ENCODE measurements at regions not wholly inside any gene's neighbourhood (a gene's known extent, or its start where the extent isn't known, plus 50 kb on each side); places are given as distances from the start of the nearest gene placed in this dataset.

- FAIRE-seq = no peak
- Histone ChIP-seq H3K9me3 (ENCODE audit: insufficient read depth, low read depth, low read length) (no peaks in the 10 kb centered on the region), H3K27me3 (ENCODE audit: insufficient read depth, low read length) (peaks cover 12% of the 10 kb centered on the region), H3K4me3 (ENCODE audit: insufficient read depth, low read depth, low read length) (no peak overlapping the region), H3K79me2 (ENCODE audit: insufficient read depth, low read length) (no peaks in the 10 kb centered on the region), H3K4me1 (ENCODE audit: insufficient read depth, low read length) (peaks cover 4% of the 10 kb centered on the region), H3K9ac (ENCODE audit: low read length) (no peak overlapping the region), H3K27ac (ENCODE audit: low read depth, low read length) (no peak overlapping the region), H4K20me1 (ENCODE audit: insufficient read depth, low read length) (no peaks in the 10 kb centered on the region), H3K4me2 (ENCODE audit: low read length) (no peak overlapping the region), H3K36me3 (ENCODE audit: insufficient read depth, low read length) (no peaks in the 10 kb centered on the region), H2AFZ (ENCODE audit: low read depth, low read length) (no peak overlapping the region)
- TF ChIP-seq EZH2 (IDR thresholded peaks at IDR 0.05; ENCODE audit: insufficient read depth, low read length) = no peak
- TF ChIP-seq, protein P1, sequence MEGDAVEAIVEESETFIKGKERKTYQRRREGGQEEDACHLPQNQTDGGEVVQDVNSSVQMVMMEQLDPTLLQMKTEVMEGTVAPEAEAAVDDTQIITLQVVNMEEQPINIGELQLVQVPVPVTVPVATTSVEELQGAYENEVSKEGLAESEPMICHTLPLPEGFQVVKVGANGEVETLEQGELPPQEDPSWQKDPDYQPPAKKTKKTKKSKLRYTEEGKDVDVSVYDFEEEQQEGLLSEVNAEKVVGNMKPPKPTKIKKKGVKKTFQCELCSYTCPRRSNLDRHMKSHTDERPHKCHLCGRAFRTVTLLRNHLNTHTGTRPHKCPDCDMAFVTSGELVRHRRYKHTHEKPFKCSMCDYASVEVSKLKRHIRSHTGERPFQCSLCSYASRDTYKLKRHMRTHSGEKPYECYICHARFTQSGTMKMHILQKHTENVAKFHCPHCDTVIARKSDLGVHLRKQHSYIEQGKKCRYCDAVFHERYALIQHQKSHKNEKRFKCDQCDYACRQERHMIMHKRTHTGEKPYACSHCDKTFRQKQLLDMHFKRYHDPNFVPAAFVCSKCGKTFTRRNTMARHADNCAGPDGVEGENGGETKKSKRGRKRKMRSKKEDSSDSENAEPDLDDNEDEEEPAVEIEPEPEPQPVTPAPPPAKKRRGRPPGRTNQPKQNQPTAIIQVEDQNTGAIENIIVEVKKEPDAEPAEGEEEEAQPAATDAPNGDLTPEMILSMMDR (IDR thresholded peaks at IDR 0.05; ENCODE audit: insufficient read depth, low read depth, low read length) = no peak
- no peak overlapping the region for H3K27ac Mint-ChIP-seq (ENCODE audit: unreplicated experiment)
- H3K27me3 Mint-ChIP-seq (ENCODE audit: low read depth, unreplicated experiment) = peaks cover 14% of the 10 kb centered on the region
- H3K4me3 Mint-ChIP-seq (ENCODE audit: unreplicated experiment) = no peak overlapping the region
- H3K9me3 Mint-ChIP-seq (ENCODE audit: unreplicated experiment) = no peaks in the 10 kb centered on the region
- no peak for DNase-seq (ENCODE audit: low read depth)
- H3K4me1 Mint-ChIP-seq (ENCODE audit: low read depth, unreplicated experiment) = no peaks in the 10 kb centered on the region
- H3K36me3 Mint-ChIP-seq (ENCODE audit: low read depth, unreplicated experiment) = no peaks in the 10 kb centered on the region
Measured at GRCh38 chr2:121972203-121972602, 216.8 kb downstream of the TSN start.

- H3K36me3 ChIP-seq (ENCODE audit: insufficient read depth, low read length) = no peaks in the 10 kb centered on the region
- H3K27ac ChIP-seq (ENCODE audit: low read depth, low read length) = no peak overlapping the region
- no peaks in the 10 kb centered on the region for H3K9me3 ChIP-seq (ENCODE audit: insufficient read depth, low read depth, low read length)
- H2AFZ ChIP-seq (ENCODE audit: low read depth, low read length) = peak overlapping the region; percentile 74
- H3K4me1 ChIP-seq (ENCODE audit: insufficient read depth, low read length) = peaks cover 4% of the 10 kb centered on the region
- FAIRE-seq = no peak
- no peak overlapping the region for H3K4me3 Mint-ChIP-seq (ENCODE audit: unreplicated experiment)
- DNase-seq (ENCODE audit: low read depth) = peak; percentile 41
- peaks cover 4% of the 10 kb centered on the region for H3K27me3 ChIP-seq (ENCODE audit: insufficient read depth, low read length)
- no peak overlapping the region for H3K27ac Mint-ChIP-seq (ENCODE audit: unreplicated experiment)
- TF ChIP-seq, protein P1 (IDR thresholded peaks at IDR 0.05; ENCODE audit: insufficient read depth, low read depth, low read length) = peak; percentile 51
- no peak for TF ChIP-seq EZH2 (IDR thresholded peaks at IDR 0.05; ENCODE audit: insufficient read depth, low read length)
- H3K4me1 Mint-ChIP-seq (ENCODE audit: low read depth, unreplicated experiment) = no peaks in the 10 kb centered on the region
- H4K20me1 ChIP-seq (ENCODE audit: insufficient read depth, low read length) = no peaks in the 10 kb centered on the region
- peak overlapping the region; percentile 47 for H3K9ac ChIP-seq (ENCODE audit: low read length)
- no peaks in the 10 kb centered on the region for H3K36me3 Mint-ChIP-seq (ENCODE audit: low read depth, unreplicated experiment)
- peak overlapping the region; percentile 41 for H3K4me3 ChIP-seq (ENCODE audit: insufficient read depth, low read depth, low read length)
- H3K9me3 Mint-ChIP-seq (ENCODE audit: unreplicated experiment) = no peaks in the 10 kb centered on the region
- peak overlapping the region; percentile 89 for H3K4me2 ChIP-seq (ENCODE audit: low read length)
- H3K79me2 ChIP-seq (ENCODE audit: insufficient read depth, low read length) = no peaks in the 10 kb centered on the region
- H3K27me3 Mint-ChIP-seq (ENCODE audit: low read depth, unreplicated experiment) = peaks cover 5% of the 10 kb centered on the region
Measured at GRCh38 chr2:121974897-121975661, 219.6 kb downstream of the TSN start.

DNA sequence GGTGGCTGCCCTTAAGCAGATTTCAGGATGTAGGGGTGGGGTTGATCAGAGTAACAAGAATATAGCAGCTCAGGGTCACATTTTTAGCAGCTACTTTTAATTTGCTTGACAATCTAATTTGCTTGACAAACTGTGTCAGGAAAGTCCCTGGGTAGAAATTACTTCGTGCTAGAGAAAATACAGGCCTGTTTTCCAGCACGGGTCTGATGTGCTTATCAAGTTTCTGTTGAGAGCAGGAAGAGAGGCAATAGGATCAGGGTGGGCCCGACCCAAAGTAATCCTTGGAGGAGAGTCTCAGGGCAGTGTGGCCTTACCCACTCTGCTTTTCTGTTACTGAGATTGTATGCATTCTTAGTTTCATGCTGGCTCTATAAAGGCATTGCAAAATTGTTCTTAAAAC is 221.5 kb downstream of the TSN start:
- no peak overlapping the region for H3K27ac Mint-ChIP-seq (ENCODE audit: unreplicated experiment)
- no peaks in the 10 kb centered on the region for H3K9me3 Mint-ChIP-seq (ENCODE audit: unreplicated experiment)
- H3K27ac ChIP-seq (ENCODE audit: low read depth, low read length) = no peak overlapping the region
- no peak for DNase-seq (ENCODE audit: low read depth)
- H3K36me3 Mint-ChIP-seq (ENCODE audit: low read depth, unreplicated experiment) = no peaks in the 10 kb centered on the region
- H3K4me2 ChIP-seq (ENCODE audit: low read length) = no peak overlapping the region
- no peaks in the 10 kb centered on the region for H3K79me2 ChIP-seq (ENCODE audit: insufficient read depth, low read length)
- TF ChIP-seq, protein P1 (IDR thresholded peaks at IDR 0.05; ENCODE audit: insufficient read depth, low read depth, low read length) = no peak
- TF ChIP-seq EZH2 (IDR thresholded peaks at IDR 0.05; ENCODE audit: insufficient read depth, low read length) = no peak
- H3K27me3 ChIP-seq (ENCODE audit: insufficient read depth, low read length) = peaks cover 4% of the 10 kb centered on the region
- no peak for FAIRE-seq
- H3K4me1 Mint-ChIP-seq (ENCODE audit: low read depth, unreplicated experiment) = no peaks in the 10 kb centered on the region
- H4K20me1 ChIP-seq (ENCODE audit: insufficient read depth, low read length) = no peaks in the 10 kb centered on the region
- peaks cover 4% of the 10 kb centered on the region for H3K4me1 ChIP-seq (ENCODE audit: insufficient read depth, low read length)
- H3K9me3 ChIP-seq (ENCODE audit: insufficient read depth, low read depth, low read length) = no peaks in the 10 kb centered on the region
- H3K9ac ChIP-seq (ENCODE audit: low read length) = no peak overlapping the region
- H3K4me3 Mint-ChIP-seq (ENCODE audit: unreplicated experiment) = no peak overlapping the region
- H2AFZ ChIP-seq (ENCODE audit: low read depth, low read length) = no peak overlapping the region
- H3K4me3 ChIP-seq (ENCODE audit: insufficient read depth, low read depth, low read length) = no peak overlapping the region
- H3K27me3 Mint-ChIP-seq (ENCODE audit: low read depth, unreplicated experiment) = no peaks in the 10 kb centered on the region
- H3K36me3 ChIP-seq (ENCODE audit: insufficient read depth, low read length) = no peaks in the 10 kb centered on the region
